Mucosa of rectum (tissue), 2 donors: ENCODE measurements at regions not wholly inside any gene's neighbourhood (a gene's known extent, or its start where the extent isn't known, plus 50 kb on each side); places are given as distances from the start of the nearest gene placed in this dataset.
"Not testable (repeated sequence)": the region's sequence is repeated elsewhere in the genome, so short reads cannot be mapped to it uniquely, and the experiment has no call there.

Source experiments
- H3K27ac ChIP-seq, 2 donors: one replicate each; pipeline ENCODE4 v1.7.0; 2013; ENCODE audit warnings: inconsistent platforms in 2 of 2, low read depth in 2 of 2, low read length in 2 of 2
- H3K27me3 ChIP-seq, 2 donors: one replicate each; pipeline ENCODE4 v1.7.0; 2013; ENCODE audit warnings: low read length in 2 of 2; ENCODE audit not compliant: control insufficient read depth in 2 of 2, insufficient read depth in 2 of 2
- H3K36me3 ChIP-seq, 2 donors: one replicate each; pipeline ENCODE4 v1.7.0; 2013; ENCODE audit warnings: low read length in 2 of 2; ENCODE audit not compliant: control insufficient read depth in 2 of 2, insufficient read depth in 2 of 2
- H3K4me1 ChIP-seq, 2 donors: one replicate each; pipeline ENCODE4 v1.7.0; 2013; ENCODE audit warnings: low read length in 2 of 2, mild to moderate bottlenecking in 1 of 2; ENCODE audit not compliant: control insufficient read depth in 2 of 2, insufficient read depth in 2 of 2
- H3K4me3 ChIP-seq, 2 donors: one replicate each; pipeline ENCODE4 v1.7.0; 2013; ENCODE audit warnings: low read length in 2 of 2
- H3K9ac ChIP-seq, 2 donors: one replicate each; pipeline ENCODE4 v1.7.0; 2013; ENCODE audit warnings: low read length in 2 of 2, low read depth in 1 of 2, mild to moderate bottlenecking in 1 of 2
- H3K9me3 ChIP-seq, 2 donors: one replicate each; pipeline ENCODE4 v1.7.0; 2013; ENCODE audit warnings: low read length in 2 of 2; ENCODE audit not compliant: control insufficient read depth in 2 of 2
- donor health status: healthy.
- donor health status: Normal muscosa, but diverticular disease.

GRCh38 chr10:27354100-27354499 lies 113.5 kb upstream of the ACBD5 start:
- not testable (repeated sequence) for H3K9ac ChIP-seq, H3K27ac ChIP-seq, H3K27me3 ChIP-seq, H3K4me1 ChIP-seq, H3K9me3 ChIP-seq, H3K36me3 ChIP-seq
- H3K4me3 ChIP-seq, result peak overlapping the region in 1 of 2 donors; percentile 31

- no peak overlapping the region for H3K27ac ChIP-seq
- H3K4me1 ChIP-seq, result no peaks in the 10 kb centered on the region
- H3K9me3 ChIP-seq, result no peaks in the 10 kb centered on the region
- no peaks in the 10 kb centered on the region for H3K36me3 ChIP-seq
- H3K4me3 ChIP-seq, result no peak overlapping the region
- H3K27me3 ChIP-seq, result no peaks in the 10 kb centered on the region
- H3K9ac ChIP-seq, result no peak overlapping the region
Measured at GRCh38 chr10:27349987-27350386, 109.4 kb upstream of the ACBD5 start.

- H3K27ac ChIP-seq, H3K9ac ChIP-seq, H3K9me3 ChIP-seq, H3K4me3 ChIP-seq, H3K4me1 ChIP-seq, H3K36me3 ChIP-seq, H3K27me3 ChIP-seq: not testable (repeated sequence)
Measured at GRCh38 chr10:27347827-27348207, 107.2 kb upstream of the ACBD5 start.

- Histone ChIP-seq H3K4me3 (no peak overlapping the region), H3K9ac (no peak overlapping the region), H3K27ac (no peak overlapping the region), H3K27me3 (no peaks in the 10 kb centered on the region), H3K36me3 (no peaks in the 10 kb centered on the region), H3K9me3 (no peaks in the 10 kb centered on the region), H3K4me1 (no peaks in the 10 kb centered on the region)
Measured at GRCh38 chr10:27345455-27345920, 104.9 kb upstream of the ACBD5 start.

- Histone ChIP-seq H3K9ac (no peak overlapping the region), H3K9me3 (no peaks in the 10 kb centered on the region), H3K27me3 (no peaks in the 10 kb centered on the region), H3K27ac (no peak overlapping the region), H3K4me3 (no peak overlapping the region), H3K36me3 (no peaks in the 10 kb centered on the region), H3K4me1 (no peaks in the 10 kb centered on the region)
Measured at GRCh38 chr10:27344568-27345454, 104.2 kb upstream of the ACBD5 start.

GRCh38 chr10:27341001-27341400 lies 100.4 kb upstream of the ACBD5 start:
- H3K4me3 ChIP-seq, result no peak overlapping the region
- no peaks in the 10 kb centered on the region for H3K36me3 ChIP-seq
- no peaks in the 10 kb centered on the region for H3K4me1 ChIP-seq
- no peaks in the 10 kb centered on the region for H3K9me3 ChIP-seq
- H3K9ac ChIP-seq, result no peak overlapping the region
- no peaks in the 10 kb centered on the region for H3K27me3 ChIP-seq
- H3K27ac ChIP-seq, result no peak overlapping the region

GRCh38 chr10:27335246-27335645 lies 94.6 kb upstream of the ACBD5 start:
- not testable (repeated sequence) for H3K36me3 ChIP-seq, H3K9ac ChIP-seq, H3K27ac ChIP-seq, H3K4me3 ChIP-seq, H3K27me3 ChIP-seq, H3K9me3 ChIP-seq, H3K4me1 ChIP-seq

GRCh38 chr10:27330074-27330473 lies 89.5 kb upstream of the ACBD5 start:
- no peaks in the 10 kb centered on the region for H3K36me3 ChIP-seq
- no peaks in the 10 kb centered on the region for H3K27me3 ChIP-seq
- H3K27ac ChIP-seq, result no peak overlapping the region
- H3K9me3 ChIP-seq, result no peaks in the 10 kb centered on the region
- H3K4me3 ChIP-seq, result no peak overlapping the region
- H3K9ac ChIP-seq, result no peak overlapping the region
- H3K4me1 ChIP-seq, result no peaks in the 10 kb centered on the region

- no peak overlapping the region for H3K9ac ChIP-seq
- H3K36me3 ChIP-seq, result no peaks in the 10 kb centered on the region
- no peaks in the 10 kb centered on the region for H3K27me3 ChIP-seq
- H3K4me3 ChIP-seq, result no peak overlapping the region
- no peaks in the 10 kb centered on the region for H3K9me3 ChIP-seq
- no peaks in the 10 kb centered on the region for H3K4me1 ChIP-seq
- no peak overlapping the region for H3K27ac ChIP-seq
Measured at GRCh38 chr10:27328946-27329345, 88.3 kb upstream of the ACBD5 start.

- H3K9me3 ChIP-seq, H3K27me3 ChIP-seq, H3K4me1 ChIP-seq, H3K27ac ChIP-seq, H3K9ac ChIP-seq, H3K36me3 ChIP-seq, H3K4me3 ChIP-seq: not testable (repeated sequence)
Measured at GRCh38 chr10:27326748-27327147, 86.2 kb upstream of the ACBD5 start.
